NCI-H1417 (cell line): ENCODE measurements at regions not wholly inside any gene's neighbourhood (a gene's known extent, or its start where the extent isn't known, plus 50 kb on each side); places are given as distances from the start of the nearest gene placed in this dataset.
A peak's percentile ranks its signal among the peaks of the same experiment; 100 is the strongest.

Source experiments
- DNase-seq, 3 experiments: peaks; one replicate each; lab custom pipeline; 2025; lab: John Stamatoyannopoulos, UW

- no peak for DNase-seq
These were observed 309.6 kb downstream of the METTL15 start for GRCh38 chr11:28417601-28418323.

- no peak for DNase-seq
These were observed 303.8 kb downstream of the METTL15 start for GRCh38 chr11:28412029-28412428.

GRCh38 chr11:28401446-28401845, 293.3 kb downstream of the METTL15 start:
- DNase-seq, result no peak

- peak in 1 of 3 experiments; percentile 4 for DNase-seq
These were observed 292.3 kb downstream of the METTL15 start for GRCh38 chr11:28400331-28401100.

GRCh38 chr11:28393348-28393747, 285.2 kb downstream of the METTL15 start:
- no peak for DNase-seq

GRCh38 chr11:28384418-28384817, 276.2 kb downstream of the METTL15 start:
- DNase-seq, result no peak

GRCh38 chr11:28383456-28383855, 275.3 kb downstream of the METTL15 start:
- no peak for DNase-seq
